Parathyroid adenoma (tissue), 2 donors: ENCODE measurements at regions not wholly inside any gene's neighbourhood (a gene's known extent, or its start where the extent isn't known, plus 50 kb on each side); places are given as distances from the start of the nearest gene placed in this dataset.

Source experiments
- H2AFZ ChIP-seq: fragments of 300-600 bp; sonication (generic); one replicate; pipeline ENCODE4 v1.7.0; 2017; ENCODE audit warnings: antibody characterized with exemption, mild to moderate bottlenecking
- H3K27ac ChIP-seq: fragments of 300-600 bp; sonication (generic); one replicate; pipeline ENCODE4 v1.7.0; 2017
- H3K27me3 ChIP-seq: fragments of 300-600 bp; sonication (generic); one replicate; pipeline ENCODE4 v1.7.0; 2017; ENCODE audit warnings: low read length; ENCODE audit not compliant: control insufficient read depth, insufficient read depth
- H3K36me3 ChIP-seq: fragments of 300-600 bp; sonication (generic); one replicate; pipeline ENCODE4 v1.7.0; 2017; ENCODE audit warnings: low read length; ENCODE audit not compliant: control insufficient read depth, insufficient read depth
- H3K4me1 ChIP-seq: fragments of 300-600 bp; sonication (generic); one replicate; pipeline ENCODE4 v1.7.0; 2017; ENCODE audit warnings: control low read depth
- H3K4me2 ChIP-seq: fragments of 300-600 bp; sonication (generic); one replicate; pipeline ENCODE4 v1.7.0; 2017; ENCODE audit warnings: low read length
- H3K4me3 ChIP-seq: fragments of 300-600 bp; sonication (generic); one replicate; pipeline ENCODE4 v1.7.0; 2017; ENCODE audit warnings: low read depth, low read length
- H3K79me2 ChIP-seq: fragments of 300-600 bp; sonication (generic); one replicate; pipeline ENCODE4 v1.7.0; 2017; ENCODE audit warnings: control low read depth
- H3K9ac ChIP-seq: fragments of 300-600 bp; sonication (generic); one replicate; pipeline ENCODE4 v1.7.0; 2017; ENCODE audit warnings: mild to moderate bottlenecking
- H3K9me3 ChIP-seq: fragments of 300-600 bp; sonication (generic); one replicate; pipeline ENCODE4 v1.7.0; 2017; ENCODE audit warnings: low read length; ENCODE audit not compliant: control insufficient read depth
- CTCF ChIP-seq: fragments of 300-600 bp; sonication (generic); IDR thresholded peaks from one replicate; pipeline ENCODE4 v1.7.0; 2017; ENCODE audit warnings: antibody characterized with exemption, mild to moderate bottlenecking
- donor health status: primary hyperparathyroidism.

- no peak for TF ChIP-seq CTCF
- Histone ChIP-seq H3K9ac (no peak overlapping the region), H3K4me1 (no peaks in the 10 kb centered on the region), H3K9me3 (no peaks in the 10 kb centered on the region), H3K36me3 (no peaks in the 10 kb centered on the region), H3K79me2 (no peaks in the 10 kb centered on the region), H3K27ac (no peak overlapping the region), H3K4me2 (no peak overlapping the region), H3K27me3 (no peaks in the 10 kb centered on the region), H3K4me3 (no peak overlapping the region), H2AFZ (no peak overlapping the region)
These were observed 165.3 kb upstream of the RPS6KA3 start for GRCh38 chrX:20432048-20432447.

GRCh38 chrX:20431486-20431885, 164.8 kb upstream of the RPS6KA3 start:
- Histone ChIP-seq H3K27me3 (no peaks in the 10 kb centered on the region), H2AFZ (no peak overlapping the region), H3K9me3 (no peaks in the 10 kb centered on the region), H3K9ac (no peak overlapping the region), H3K4me1 (no peaks in the 10 kb centered on the region), H3K79me2 (no peaks in the 10 kb centered on the region), H3K4me2 (no peak overlapping the region), H3K27ac (no peak overlapping the region), H3K4me3 (no peak overlapping the region), H3K36me3 (no peaks in the 10 kb centered on the region)
- no peak for TF ChIP-seq CTCF

- H2AFZ ChIP-seq = no peak overlapping the region
- H3K4me2 ChIP-seq = no peak overlapping the region
- TF ChIP-seq CTCF = no peak
- no peaks in the 10 kb centered on the region for H3K79me2 ChIP-seq
- H3K9me3 ChIP-seq = no peaks in the 10 kb centered on the region
- H3K36me3 ChIP-seq = no peaks in the 10 kb centered on the region
- H3K4me3 ChIP-seq = no peak overlapping the region
- no peaks in the 10 kb centered on the region for H3K4me1 ChIP-seq
- no peaks in the 10 kb centered on the region for H3K27me3 ChIP-seq
- H3K27ac ChIP-seq = no peak overlapping the region
- no peak overlapping the region for H3K9ac ChIP-seq
These were observed 160.6 kb upstream of the RPS6KA3 start for GRCh38 chrX:20427173-20427770.

DNA sequence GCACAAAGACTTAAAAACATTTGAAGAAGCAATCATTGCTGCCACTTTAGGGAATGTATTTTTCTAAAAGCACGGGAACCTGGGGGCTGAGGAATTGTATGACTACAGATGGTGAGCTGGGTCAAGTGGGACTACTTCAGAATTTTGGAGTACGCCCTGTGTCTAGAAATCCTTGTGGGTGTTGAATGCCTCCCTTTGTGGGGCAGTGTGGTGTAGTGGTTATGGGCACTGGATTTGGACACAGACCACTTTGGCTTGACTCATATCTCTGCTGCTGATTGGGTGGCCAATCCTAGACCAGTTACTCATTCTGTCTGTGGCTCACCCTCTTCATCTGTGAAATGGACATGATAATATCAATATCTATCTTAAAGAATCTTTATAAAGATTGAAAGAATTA, 155.0 kb upstream of the RPS6KA3 start:
- Histone ChIP-seq H3K4me1 (no peaks in the 10 kb centered on the region), H3K27me3 (no peaks in the 10 kb centered on the region), H3K27ac (no peak overlapping the region), H3K4me3 (no peak overlapping the region), H3K9ac (no peak overlapping the region), H2AFZ (no peak overlapping the region), H3K4me2 (no peak overlapping the region), H3K36me3 (no peaks in the 10 kb centered on the region), H3K79me2 (no peaks in the 10 kb centered on the region), H3K9me3 (no peaks in the 10 kb centered on the region)
- TF ChIP-seq CTCF = no peak

- no peak overlapping the region for H3K4me3 ChIP-seq
- no peak for TF ChIP-seq CTCF
- no peaks in the 10 kb centered on the region for H3K36me3 ChIP-seq
- H3K9ac ChIP-seq = no peak overlapping the region
- no peak overlapping the region for H2AFZ ChIP-seq
- no peaks in the 10 kb centered on the region for H3K79me2 ChIP-seq
- H3K27me3 ChIP-seq = no peaks in the 10 kb centered on the region
- H3K4me2 ChIP-seq = no peak overlapping the region
- no peak overlapping the region for H3K27ac ChIP-seq
- H3K4me1 ChIP-seq = no peaks in the 10 kb centered on the region
- no peaks in the 10 kb centered on the region for H3K9me3 ChIP-seq
These were observed 154.6 kb upstream of the RPS6KA3 start for GRCh38 chrX:20421275-20421674.
